Activated CD8-positive, alpha-beta memory T cell treated with anti-CD3 and anti-CD28 coated beads for 36 hours (primary cell): ENCODE measurements at regions not wholly inside any gene's neighbourhood (a gene's known extent, or its start where the extent isn't known, plus 50 kb on each side); places are given as distances from the start of the nearest gene placed in this dataset.
"Not testable (repeated sequence)": the region's sequence is repeated elsewhere in the genome, so short reads cannot be mapped to it uniquely, and the experiment has no call there.

Experiments
- CTCF ChIA-PET: fragments of 350-600 bp; sonication (Branson Sonifier 250); formaldehyde crosslinking; loops from one replicate; lab custom pipeline; 2021; ENCODE audit warnings: antibody characterized with exemption; lab: Charles Lee
- POLR2A ChIA-PET: fragments of 350-600 bp; sonication (Branson Sonifier 250); formaldehyde crosslinking; loops from one replicate; lab custom pipeline; 2021; ENCODE audit warnings: antibody characterized with exemption; lab: Charles Lee

DNA sequence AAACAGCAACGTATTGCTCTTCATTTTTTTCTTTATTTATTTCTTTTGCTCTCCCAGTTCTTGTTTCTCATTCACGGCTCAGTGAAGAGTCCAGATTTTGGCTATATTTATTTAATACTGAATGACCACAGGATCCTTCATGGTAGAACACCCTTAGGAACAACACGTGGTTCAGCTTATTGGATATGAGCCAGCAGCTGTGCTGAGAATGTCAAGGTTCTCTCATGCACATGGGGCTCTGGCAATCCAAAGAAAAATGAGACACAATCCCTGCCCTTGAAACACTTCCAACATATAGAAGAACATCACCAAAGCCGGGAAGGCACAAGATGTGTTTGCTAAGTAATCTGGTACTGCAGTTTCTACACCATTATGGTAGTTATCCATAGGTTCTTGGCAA, 852.9 kb downstream of the SORCS1 start:
- ChIA-PET CTCF (no interaction called here), POLR2A (no interaction called here)

DNA sequence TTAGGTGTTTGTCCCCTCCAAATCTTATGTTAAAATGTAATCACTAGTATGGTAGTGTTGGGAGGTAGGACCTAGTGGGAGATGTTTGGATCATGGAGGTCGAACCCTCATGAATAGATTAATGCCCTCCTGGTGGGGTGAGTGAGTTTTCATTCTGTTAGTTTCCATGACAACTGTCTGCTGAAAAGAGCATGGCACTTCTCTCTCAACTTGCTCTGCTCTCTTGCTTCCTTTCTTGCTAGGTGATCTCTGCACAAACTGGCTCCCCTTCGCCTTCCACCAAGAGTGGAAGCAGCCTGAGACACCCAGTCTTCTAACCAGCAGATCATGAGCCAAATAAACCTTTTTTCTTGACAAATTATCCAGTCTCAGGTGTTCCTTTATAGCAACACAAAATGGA, 853.9 kb downstream of the SORCS1 start:
- POLR2A ChIA-PET: no interaction called here
- CTCF ChIA-PET: no interaction called here

DNA sequence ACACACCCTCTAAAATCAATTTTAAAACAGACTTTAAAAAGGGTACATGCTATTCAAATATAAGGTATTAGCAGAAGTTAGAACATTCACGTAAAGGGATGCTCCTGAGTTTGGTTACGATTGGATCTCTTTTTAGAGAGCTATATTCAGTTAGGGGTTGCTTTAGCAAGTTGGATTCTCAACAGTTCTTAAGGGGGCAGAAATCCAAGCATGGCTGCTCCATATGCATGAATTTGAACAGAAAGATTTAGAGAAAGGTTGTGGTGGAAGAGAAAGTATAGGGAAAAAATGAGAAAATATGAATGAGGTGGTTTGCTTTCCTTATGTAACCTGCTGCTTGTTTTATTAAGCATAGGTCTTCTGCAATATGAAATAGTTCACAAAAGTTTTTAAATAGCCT, 855.1 kb downstream of the SORCS1 start:
- POLR2A ChIA-PET: no interaction called here

DNA sequence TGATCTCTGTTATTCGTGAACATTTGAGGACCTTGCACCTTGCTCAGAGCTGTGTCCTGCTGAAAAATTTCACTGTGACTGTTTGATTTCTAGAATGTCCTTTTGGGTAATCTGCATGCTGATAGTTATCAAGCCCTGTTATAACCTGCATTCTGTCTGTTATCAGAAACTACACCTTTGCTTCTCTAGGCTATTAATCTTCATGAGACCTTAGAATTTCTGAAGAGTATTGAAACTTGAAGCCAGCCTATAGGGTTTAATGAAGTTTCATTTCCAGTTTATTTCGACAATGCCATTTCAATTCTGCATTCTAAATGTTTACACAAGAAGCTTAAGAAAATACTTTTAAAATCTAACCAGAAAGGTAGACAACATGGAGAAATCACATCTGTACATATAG, 856.2 kb downstream of the SORCS1 start:
- POLR2A ChIA-PET: no interaction called here
- CTCF ChIA-PET: no interaction called here

More for the DNA sequence above, 855.1 kb downstream of the SORCS1 start:
- CTCF ChIA-PET: no interaction called here

DNA sequence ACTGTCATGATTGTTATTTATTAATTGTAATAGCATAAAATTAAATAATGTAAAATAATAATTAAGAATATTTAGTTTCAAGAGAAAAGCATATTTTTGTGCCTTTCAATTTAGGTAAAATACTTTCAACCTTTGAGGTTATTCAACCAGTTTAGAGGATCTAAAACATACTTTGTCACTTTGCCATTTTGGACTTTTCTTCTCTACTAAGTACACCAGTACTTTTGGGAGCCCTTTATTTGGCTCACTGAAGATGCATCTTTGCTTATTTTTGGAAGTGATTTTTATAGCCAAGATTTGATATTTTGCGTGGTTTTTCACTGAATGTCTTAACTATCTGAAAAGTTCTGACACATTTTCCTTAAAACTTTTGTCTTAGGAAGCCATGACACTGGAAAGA, 860.5 kb downstream of the SORCS1 start:
- ChIA-PET CTCF (no interaction called here), POLR2A (no interaction called here)

DNA sequence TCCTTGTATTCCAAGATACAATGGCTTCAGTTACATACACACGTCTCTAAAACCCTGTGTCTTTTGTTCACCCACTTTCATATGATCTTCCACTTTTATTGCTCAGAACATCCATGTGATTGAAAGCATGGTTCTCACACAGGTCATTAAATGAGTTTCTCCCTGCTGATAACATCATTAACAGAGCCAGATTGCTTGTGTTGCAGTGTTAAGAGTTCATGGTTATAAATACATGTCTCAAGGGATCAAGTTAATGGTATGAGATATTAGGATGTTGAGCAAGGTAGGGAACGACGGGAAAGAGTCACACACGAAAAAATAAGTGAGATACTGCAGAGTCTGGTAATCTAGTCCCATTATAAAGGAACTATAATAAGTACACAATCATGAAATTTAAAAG, 861.5 kb downstream of the SORCS1 start:
- ChIA-PET POLR2A (no interaction called here), CTCF (no interaction called here)

DNA sequence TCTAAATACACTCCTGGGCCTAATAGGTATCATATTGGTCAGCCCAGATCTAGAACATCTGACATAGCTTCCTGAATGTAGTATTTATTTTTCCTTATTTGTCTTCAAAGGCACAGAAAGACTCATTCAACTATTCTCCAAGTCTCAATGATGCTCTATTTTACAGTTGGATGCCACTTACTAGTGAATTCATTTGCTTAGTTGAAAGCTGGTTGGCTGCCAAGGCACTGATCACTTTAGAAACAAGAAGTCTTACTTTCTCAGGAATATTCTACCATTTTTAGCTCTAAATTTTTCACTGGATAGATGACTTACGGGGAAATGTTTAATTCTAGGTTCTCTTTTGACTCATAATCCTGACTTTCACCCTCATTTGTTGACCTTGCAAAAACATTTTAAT, 863.4 kb downstream of the SORCS1 start:
- ChIA-PET CTCF (no interaction called here), POLR2A (no interaction called here)

DNA sequence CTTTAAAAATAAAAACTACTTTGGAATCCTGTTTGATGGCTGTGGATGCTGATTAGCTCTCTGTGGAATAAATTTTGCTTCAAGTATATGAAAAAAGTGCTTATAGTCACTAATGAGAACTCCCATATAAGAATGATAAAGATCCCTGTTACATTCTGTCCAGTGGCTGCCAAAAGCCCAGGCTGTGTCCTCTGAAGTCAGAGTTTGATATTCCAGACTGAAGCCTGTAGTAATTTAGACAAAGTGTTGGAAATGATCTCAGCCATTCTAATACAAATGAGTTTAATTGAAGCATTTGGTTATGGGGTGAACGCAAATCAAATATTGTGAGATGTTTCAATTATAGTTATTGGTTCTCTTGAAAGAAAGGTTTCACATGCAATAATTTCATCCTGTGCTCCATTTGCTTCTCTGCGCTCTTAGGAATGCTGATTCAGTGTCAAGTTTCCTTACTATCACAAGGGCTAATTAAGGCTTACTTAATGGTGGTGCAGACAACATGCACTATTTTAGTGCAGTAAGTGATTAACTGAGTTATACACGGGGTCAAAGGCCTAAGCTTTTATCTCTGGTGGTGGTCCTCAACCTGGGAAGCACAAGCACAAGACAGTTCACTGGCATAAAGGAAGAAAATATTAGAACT, 867.6 kb downstream of the SORCS1 start:
- ChIA-PET CTCF (no interaction called here), POLR2A (no interaction called here)

DNA sequence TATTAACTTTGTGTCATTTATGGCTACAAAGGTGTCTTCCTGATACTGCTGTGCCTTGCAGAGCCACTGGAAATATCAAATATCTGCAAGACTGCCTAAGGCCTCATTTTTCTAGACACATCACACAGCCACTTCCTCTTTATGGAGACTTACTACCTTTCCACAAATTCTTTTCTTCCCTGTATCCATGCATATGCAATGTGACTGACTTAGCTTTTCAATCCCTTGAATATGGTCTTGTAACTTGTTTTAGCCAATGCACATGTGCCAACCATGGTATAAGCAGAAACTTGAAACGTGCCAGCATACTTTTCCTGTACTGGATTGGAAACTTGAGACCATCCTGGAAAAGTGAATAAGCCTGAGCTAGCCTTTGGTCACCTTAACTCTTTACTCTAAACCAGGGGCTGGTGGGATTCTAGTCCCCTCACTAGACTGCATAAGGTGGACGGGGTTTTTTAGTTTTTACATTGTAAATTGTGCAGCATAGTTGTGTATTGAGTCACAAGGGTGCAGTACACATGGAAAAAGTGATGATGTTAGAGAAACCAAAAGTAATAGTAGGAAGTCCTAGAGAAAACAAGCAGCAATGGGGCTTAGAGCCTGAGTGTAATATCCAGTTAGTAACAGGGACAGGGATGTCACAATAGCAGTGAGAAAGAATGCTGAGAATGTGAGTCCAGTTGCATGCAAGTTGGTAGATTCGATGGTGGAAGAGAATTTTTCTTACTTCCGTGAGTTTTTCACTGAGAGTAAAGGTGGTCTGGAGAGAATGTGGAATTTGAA, 879.5 kb downstream of the SORCS1 start:
- CTCF ChIA-PET: no interaction called here
- POLR2A ChIA-PET: no interaction called here

DNA sequence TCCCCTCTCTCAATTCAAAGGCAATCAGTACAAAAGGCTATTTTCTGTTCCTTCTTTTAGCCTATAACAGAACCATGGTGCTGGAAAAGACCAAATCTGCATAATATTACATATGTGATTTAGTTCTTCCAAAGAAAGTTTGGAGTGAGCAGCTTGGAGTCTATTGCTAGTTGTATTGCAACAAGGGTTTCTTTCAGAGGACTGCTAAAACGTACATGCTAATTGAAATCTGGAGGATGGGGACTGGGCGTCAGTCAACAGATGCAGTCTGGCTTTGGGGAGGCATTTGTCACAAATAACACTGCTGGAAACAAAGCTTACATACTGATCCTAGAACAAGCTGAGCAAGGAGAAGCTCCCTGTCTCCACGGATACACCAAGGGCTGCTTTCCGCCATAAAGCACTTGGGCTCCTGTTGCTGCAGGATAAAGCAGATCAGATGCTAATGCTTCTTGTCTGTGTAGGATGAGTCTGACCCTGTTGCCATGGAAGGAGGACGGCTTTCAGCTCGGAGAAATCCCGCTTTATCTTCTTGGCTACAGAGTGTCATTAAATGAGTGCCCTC, 883.5 kb downstream of the SORCS1 start:
- ChIA-PET CTCF (no interaction called here), POLR2A (no interaction called here)

DNA sequence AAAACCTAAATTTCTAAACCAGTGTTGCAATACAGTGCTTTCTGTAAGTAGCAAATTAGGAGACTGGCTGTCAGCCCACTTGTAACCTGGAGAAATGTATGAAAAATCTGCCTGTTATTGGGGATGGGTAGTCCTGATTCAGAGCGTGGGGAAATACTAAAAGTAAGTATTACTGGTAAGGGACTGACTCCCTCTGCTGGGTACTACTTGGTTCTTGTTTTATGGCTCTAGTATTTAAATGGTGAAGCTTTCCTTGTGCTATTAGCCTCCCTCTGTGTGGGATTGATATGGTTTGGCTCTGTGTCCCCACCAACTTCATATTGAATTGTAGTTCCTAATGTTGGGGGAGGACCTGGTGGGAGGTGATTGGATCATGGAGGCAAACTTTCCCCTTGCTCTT, 886.1 kb downstream of the SORCS1 start:
- ChIA-PET POLR2A (no interaction called here), CTCF (no interaction called here)

DNA sequence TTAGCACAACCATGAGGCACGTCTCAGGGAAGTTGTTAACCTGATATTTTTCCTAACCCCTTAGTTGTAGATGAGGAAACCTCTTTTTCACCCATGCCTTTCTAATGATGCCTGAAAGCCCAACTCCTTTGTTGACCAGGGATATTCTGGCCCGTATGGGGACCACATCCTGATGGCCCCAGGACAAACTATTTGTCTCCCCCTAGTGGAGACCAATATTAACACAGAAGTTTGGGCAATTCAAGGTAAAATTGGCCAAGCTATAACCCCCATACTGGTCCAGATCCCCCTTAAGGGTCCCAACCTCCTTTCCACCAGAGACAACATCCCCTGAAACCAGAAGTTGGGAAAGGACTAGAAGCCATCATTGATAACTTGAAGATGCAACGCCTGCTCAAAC, 893.3 kb downstream of the SORCS1 start:
- ChIA-PET POLR2A (no interaction called here), CTCF (no interaction called here)

DNA sequence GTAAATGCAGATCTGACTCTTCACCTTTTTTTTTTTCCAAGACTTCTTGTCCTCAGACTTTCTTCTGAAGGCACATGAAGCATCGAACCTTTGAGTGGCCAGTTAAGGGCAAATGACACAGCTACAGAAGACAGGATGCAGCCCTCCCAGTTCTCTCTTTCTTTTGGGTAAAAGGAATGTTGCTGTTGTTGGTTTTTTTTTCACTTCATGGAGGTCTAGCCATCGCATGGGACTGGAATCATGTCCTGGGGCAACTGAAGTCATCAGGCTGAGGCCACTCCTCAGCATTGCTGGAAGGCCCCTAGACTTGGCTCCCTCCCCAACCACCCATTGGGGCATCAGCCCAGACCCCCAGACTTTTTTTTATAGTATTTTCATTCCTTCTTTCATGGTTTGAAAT, 896.5 kb downstream of the SORCS1 start:
- POLR2A ChIA-PET: no interaction called here

DNA sequence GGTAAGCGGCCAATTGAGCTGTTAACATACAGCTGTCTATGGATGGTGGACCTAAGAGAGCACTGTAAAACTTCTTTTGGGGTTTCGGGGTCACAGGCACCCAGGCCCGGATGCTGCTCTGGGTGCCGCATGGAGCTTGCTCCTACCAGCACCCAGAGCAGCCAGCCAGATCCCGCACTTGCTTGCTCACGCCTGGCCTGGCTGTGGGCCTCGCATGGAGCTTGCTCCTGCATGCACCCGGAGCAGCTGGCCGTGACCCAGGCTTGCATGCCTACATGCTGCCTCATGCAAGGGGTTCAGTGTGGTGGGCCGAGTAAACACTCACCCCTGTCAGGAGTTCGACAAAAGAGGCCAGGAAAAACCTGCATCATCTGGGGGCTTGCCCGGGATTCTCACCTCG, 896.9 kb downstream of the SORCS1 start:
- ChIA-PET POLR2A (no interaction called here), CTCF (no interaction called here)

More for the DNA sequence above, 896.5 kb downstream of the SORCS1 start:
- CTCF ChIA-PET: no interaction called here

DNA sequence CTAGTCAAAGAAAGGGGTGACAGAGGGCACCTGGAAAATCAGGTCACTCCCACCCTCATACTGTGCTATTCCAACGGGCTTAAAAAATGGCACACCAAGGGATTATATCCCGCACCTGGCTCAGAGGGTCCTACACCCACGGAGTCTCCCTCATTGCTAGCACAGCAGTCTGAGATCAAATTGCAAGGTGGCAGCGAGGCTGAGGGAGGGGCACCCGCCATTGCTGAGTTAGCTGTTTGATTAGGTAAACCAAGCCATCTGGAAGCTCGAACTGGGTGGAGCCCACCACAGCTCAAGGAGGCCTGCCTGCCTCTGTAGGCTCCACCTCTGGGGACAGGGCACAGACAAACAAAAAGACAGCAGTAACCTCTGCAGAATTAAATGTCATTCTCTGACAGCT, 907.1 kb downstream of the SORCS1 start:
- POLR2A ChIA-PET, CTCF ChIA-PET: not testable (repeated sequence)

DNA sequence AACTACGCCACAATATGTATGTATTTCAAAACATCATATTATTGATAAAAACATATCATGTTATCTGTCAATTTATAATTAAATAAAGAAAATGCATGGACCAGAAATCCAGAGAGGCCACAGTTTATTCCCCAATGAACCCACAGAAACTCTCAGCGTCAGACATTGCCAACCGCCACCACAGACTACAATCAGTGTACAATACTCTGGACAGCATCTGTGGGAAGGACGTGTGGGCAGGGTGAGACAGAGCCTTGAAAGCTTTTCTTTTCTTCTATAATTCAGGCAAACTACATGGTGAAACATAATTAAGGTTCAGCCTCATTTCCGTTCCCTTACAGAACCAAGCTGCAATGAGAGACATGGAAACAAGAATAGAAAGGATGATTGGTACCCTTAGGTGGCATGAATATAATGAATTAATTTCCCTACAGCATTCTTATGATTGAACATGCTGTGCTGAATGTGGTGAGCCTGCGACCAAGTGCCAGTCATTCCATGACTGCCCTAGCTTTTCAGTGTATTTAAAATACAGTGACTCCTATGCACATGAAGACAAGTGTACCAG, 909.3 kb downstream of the SORCS1 start:
- POLR2A ChIA-PET: no interaction called here
- CTCF ChIA-PET: no interaction called here

DNA sequence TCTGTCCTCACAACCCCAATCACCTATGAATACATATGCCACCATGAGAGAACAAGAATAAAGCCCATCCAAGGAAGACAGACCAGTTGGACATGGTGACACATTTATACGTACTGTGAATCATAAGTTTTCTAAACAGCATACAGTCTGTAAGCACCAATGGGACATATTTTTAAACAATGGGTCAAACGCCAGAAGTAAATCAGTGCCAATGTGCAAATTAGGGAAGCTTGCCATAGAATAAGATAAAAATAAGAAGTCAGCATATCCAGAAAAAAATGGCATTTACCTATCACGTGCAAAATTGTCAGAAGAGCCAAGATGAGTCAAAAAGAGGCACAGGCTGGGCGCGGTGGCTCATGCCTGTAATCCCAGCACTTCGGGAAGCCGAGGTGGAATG, 910.4 kb downstream of the SORCS1 start:
- ChIA-PET POLR2A (no interaction called here), CTCF (interaction anchor here (0.5 kb wide), 1 partner anchor 58 kb away, joined by 4 read pairs; no protein-coding TSS in a partner anchor)

DNA sequence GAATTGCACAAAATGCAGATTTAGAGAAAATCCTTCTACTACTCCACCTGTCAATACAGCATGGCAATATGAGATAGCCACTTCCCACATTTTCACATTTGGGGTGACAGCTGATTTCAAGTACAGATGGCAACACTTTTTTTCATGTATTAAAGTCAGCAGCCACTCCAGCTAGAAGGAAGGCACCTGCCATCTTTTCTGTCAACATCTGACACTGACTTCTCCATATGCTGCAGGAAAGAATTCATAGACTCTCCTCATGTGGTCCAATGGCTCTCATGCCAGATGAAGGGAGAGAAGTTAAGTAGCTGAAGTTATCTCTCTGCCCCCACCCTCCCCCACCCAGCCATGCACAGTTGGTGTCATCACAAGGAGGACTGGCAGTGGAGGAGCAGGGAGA, 912.0 kb downstream of the SORCS1 start:
- ChIA-PET CTCF (no interaction called here), POLR2A (no interaction called here)

DNA sequence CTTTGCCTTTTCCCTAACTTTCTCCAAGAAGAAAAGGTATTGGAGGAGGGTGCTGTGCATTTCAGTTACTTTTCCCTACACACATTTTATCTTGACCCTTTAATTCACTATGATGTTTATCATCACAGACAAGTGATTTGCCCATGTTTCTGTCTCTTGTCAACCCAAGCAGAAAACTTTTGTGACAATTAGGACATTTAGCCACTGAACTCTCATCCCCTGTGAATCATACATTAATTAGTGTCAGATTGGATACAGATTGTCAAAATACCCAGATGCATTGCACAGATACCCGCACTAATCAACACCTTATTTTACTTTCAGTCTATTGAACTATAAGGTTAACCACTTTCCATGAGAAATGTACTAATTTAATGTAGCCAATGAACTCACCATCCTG, 912.9 kb downstream of the SORCS1 start:
- POLR2A ChIA-PET: no interaction called here
- CTCF ChIA-PET: no interaction called here

DNA sequence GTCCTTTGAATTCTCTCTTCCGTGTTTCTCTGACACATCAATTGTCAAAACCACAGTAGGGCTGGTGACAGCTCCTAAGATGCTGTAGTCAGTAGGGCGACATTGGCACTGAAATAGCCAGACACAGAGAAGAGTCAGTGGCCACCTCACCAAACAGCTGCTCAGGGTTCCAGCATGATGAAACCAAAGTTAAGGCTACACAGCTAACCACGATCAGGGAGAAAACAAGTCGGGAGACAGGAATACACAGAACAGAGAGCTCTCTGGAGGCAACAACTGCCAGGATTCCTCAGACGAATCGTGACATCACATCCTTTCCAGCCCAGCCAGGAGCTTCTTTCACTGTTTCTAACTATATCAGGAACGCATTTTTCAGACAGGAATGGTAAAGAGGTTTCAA, 922.2 kb downstream of the SORCS1 start:
- POLR2A ChIA-PET: no interaction called here

DNA sequence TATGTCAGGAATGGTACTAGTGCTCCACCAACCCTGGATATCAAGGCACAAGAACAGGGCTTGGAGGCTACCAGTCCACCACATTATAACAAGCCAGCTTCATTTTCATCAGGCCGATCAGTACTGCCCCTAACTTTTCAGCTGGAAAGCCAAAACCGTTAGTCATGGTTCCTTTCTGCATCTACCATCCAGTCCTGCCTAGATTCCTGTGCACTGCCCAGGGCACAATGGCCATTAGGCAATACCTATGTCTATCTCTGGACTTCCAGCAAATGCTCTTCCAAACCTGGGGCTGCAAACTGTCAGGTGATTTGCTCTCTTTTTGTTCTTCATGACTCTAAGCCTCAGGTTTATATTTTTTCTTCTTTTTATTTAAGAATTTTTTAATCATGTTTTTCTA, 937.7 kb downstream of the SORCS1 start:
- POLR2A ChIA-PET: no interaction called here
- CTCF ChIA-PET: no interaction called here

More for the DNA sequence above, 922.2 kb downstream of the SORCS1 start:
- CTCF ChIA-PET: no interaction called here
